ENCODE measurements at regions not wholly inside any gene's neighbourhood (a gene's known extent, or its start where the extent isn't known, plus 50 kb on each side); places are given as distances from the start of the nearest gene placed in this dataset.

GRCh38 chr2:8076448-8077342 is 605.2 kb upstream of the ID2 start:
- no peak for DNase-seq (ENCODE audit: low read depth, low spot score)

GRCh38 chr2:8078705-8079104 is 603.2 kb upstream of the ID2 start:
- DNase-seq (ENCODE audit: low read depth, low spot score): no peak

- no peak for DNase-seq (ENCODE audit: low read depth, low spot score)
Observed at GRCh38 chr2:8080063-8080462, 601.8 kb upstream of the ID2 start.

DNA sequence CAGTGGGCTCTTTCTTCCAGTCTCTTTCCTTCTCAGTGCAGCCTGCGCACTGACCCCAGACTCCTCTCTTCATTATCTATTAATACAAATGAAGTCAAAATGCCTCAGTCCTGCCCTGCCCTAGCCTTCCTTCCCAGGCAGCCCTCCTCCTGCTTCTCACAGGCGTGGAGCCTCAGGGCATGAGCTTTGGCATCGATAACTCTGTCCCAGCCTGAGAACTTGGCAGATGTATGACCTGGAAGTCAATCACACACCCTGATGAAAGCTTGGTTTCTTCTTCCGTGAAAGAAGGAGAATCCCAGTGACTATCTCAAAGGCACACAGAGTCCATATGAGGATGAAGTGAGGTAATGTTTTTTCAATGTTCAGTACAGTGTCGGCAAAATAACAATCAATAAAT is 600.7 kb upstream of the ID2 start:
- DNase-seq (ENCODE audit: low read depth, low spot score): no peak

DNA sequence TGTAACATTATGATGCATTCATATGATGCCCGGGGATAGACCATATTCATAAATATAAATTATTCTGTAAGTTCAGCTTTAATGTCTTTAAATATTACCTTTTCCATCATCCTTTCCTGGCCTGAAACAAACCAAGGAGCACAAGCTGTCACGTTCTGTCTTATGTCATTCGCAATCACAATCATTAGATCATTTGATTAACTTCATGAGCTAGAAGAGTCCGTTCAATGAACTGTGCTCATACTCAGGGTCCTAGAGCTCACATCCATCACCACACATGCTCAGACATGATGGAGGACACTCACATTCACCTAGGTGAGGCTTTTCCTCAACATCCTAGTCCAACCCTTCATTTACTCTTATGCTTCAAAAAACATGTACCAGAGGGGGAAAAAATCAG is 599.0 kb upstream of the ID2 start:
- DNase-seq (ENCODE audit: low read depth, low spot score): no peak

GRCh38 chr2:8086357-8086756 is 595.5 kb upstream of the ID2 start:
- DNase-seq (ENCODE audit: low read depth, low spot score): no peak

- DNase-seq (ENCODE audit: low read depth, low spot score): no peak
Observed at GRCh38 chr2:8086796-8087479, 594.9 kb upstream of the ID2 start.

DNA sequence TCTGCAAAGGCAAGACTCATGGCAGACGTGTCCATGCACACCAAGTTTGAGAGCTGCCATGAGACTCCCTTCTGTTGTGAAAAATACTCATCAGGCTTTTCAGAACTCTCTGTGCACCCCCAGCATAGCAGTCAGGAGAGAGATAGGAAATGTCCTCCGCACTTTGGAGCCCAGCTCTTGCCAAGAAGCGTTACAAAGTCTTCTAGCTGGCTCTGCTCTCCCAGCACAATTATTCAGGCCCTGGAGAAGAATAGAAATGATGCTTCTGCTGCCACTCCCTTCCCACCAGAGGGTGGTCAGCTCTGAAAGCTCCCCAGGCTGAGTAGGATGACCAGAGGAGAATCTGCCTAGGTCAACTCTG is 594.4 kb upstream of the ID2 start:
- DNase-seq (ENCODE audit: low read depth, low spot score): no peak

DNA sequence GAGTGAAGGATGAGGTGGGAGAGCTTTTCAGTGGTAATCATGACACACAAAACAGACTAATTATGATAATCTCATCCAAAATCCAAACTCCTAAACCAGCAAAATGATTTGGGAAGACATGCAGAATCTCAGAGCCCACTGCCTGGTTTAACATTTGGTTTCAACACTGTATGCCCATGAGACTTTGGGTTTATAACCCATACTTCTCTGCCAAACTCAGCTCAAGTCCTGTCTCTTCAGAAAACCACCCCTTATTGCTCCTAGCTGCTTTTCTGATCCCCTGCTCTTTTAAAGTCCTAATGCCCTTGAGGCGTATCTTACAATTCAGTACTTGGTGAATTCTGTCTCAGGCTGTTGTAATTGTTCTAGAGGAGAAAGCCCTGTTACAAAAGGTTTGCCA is 593.0 kb upstream of the ID2 start:
- no peak for DNase-seq (ENCODE audit: low read depth, low spot score)

GRCh38 chr2:8089596-8089995 is 592.3 kb upstream of the ID2 start:
- DNase-seq (ENCODE audit: low read depth, low spot score): no peak

DNA sequence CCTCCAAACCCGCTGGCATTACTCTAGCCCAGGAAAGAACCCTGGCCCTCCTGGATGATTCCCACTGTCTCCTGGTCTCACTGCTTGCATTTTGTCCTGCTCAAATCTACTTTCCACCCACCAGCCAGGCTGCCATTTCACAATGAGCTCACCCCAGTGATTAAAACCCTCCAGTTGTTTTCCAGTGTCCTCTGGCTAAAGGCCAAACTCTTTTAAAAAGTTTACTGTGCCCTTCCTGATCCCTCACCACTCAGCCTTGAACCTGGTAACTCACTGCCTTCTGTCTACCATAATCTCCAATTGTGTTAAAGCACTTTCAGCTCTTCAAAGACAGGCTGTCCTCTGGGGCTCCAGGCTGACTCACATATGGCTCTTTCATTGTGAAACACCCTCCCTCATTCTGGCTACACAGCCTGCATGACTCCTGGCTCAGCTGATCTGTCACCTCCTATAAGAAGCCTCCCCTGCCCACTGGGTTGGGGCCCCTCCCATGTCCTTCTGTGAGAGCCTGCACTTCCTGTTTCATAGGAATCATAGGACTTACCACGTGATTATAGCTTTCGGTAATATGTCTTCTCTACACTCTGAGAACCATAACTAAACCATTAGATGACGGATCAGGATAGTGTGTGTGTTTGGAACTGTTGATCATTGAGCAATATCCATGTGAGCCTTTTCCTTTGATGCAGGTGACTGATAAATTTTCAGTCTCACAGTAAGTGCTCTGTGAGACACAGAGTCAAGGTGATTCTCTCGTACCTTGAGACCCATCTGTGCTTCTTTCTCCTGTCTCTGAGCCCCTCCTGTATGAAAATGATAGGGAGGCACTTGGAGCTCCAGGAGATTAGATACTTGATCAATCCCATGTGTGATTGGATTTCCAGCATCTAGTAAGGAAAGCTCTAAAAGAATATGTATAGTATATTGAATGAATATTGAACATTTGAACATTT is 590.8 kb upstream of the ID2 start:
- DNase-seq (ENCODE audit: low read depth, low spot score): no peak

DNA sequence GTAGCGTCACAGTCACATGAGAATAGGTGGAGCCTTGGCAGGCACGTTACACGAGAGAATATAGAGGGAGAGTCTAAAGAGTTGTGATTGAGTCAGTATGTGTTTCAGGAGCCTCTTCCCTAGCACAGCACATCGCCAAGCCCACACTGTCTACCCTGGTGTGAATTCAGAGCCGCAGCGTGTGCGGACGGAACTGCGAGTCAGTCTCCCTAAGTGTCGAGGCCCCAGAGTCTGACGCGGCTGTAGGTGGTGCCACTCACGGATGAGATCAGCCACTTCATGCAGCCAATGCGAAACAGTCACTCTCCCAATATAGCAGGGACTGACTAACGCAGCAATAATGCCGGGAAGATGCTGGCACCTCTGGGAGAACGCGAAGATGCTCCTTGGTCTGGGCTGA is 587.3 kb upstream of the ID2 start:
- no peak for DNase-seq (ENCODE audit: low read depth, low spot score)

DNA sequence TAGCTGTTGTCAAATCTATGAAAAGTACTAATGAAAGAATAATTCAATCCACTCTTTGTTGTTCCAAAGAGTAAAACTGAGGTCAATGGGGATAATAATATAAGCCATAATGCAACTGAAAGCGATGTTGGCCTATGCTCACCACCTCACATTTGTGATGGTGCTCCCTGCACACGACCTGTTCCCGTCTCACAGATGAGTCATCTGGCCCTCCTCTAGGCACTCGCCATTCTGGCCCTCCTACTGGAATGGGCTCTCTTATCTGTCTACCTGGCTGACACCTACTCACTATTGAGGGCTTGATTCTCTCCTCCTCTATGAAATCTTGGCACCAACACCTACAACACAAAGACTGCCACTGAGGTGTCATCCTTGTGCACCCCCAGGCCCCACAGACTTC is 585.9 kb upstream of the ID2 start:
- no peak for DNase-seq (ENCODE audit: low read depth, low spot score)

- DNase-seq (ENCODE audit: low read depth, low spot score): no peak
Observed at GRCh38 chr2:8096484-8096883, 585.4 kb upstream of the ID2 start.

DNA sequence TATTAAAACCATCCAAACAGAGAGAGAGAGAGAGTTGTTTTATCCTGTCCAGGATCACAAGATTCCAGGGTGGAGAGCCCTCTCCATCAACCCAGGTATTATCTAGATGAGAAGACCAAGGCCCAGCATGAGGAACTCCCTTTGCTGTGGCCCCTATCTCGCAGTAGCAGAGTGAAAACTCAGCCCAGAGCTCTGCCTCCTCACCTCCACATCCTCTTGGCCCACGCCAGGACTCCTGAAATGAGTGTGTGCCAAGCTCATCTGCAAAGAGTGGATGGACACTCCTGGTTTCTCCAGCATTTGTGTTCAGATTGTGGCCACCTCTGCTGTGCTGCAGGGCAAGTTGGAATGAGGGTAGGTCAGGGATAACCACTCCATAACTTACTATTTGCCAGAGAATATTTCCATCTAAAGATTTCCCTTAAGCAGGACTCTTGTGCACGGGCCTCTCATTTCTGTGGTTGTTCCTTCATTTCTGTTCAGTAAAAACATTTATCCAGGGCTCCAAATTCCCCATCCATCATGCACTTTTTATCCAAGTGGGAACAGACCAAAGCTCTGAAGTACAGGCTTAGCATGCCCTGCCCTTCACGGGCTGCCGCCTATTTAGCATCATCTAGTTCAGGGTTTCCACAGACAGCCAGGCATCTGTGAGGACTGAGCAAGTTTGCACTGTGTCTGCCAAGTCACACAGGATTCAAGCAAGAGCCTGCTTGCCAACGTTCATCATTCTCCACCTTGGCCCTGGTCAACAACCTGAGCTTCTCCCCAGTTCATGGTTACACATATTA is 583.2 kb upstream of the ID2 start:
- DNase-seq (ENCODE audit: low read depth, low spot score): no peak

DNA sequence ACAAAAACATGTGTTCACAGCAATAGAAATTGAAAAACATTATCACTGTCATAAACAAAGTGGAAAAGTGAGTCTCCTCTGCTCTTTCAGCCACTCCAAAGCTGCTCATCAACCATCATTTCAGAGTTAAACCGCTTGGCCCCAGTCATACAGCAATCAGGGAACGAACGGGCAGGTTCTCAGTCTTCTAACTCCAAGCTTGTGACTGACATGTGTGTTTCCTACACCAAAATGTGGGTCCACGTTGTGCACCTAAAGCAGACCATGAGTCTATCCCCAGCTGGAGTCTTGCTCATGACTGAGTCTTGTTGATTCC is 582.6 kb upstream of the ID2 start:
- DNase-seq (ENCODE audit: low read depth, low spot score): no peak

- no peak for DNase-seq (ENCODE audit: low read depth, low spot score)
Observed at GRCh38 chr2:8101614-8102277, 580.1 kb upstream of the ID2 start.

GRCh38 chr2:8102470-8102869 is 579.4 kb upstream of the ID2 start:
- DNase-seq (ENCODE audit: low read depth, low spot score): no peak

GRCh38 chr2:8103085-8103708 is 578.7 kb upstream of the ID2 start:
- DNase-seq (ENCODE audit: low read depth, low spot score): no peak

- no peak for DNase-seq (ENCODE audit: low read depth, low spot score)
Observed at GRCh38 chr2:8107150-8107549, 574.7 kb upstream of the ID2 start.

Measured in iPS DF 19.7 (cell line).